Immature natural killer cell (primary cell): ENCODE measurements at regions not wholly inside any gene's neighbourhood (a gene's known extent, or its start where the extent isn't known, plus 50 kb on each side); places are given as distances from the start of the nearest gene placed in this dataset.

Experiments
- DNase-seq, 3 donors: peaks; one replicate each; pipeline ENCODE4 v3.0.0; 2022; ENCODE audit warnings: mixed read lengths in 1 of 3
- H3K27ac Mint-ChIP-seq, 6 donors: one replicate each; pipeline ENCODE4 v1.8.0; 2020; ENCODE audit warnings: mixed read lengths in 6 of 6, mild to moderate bottlenecking in 5 of 6, inconsistent platforms in 4 of 6, moderate library complexity in 3 of 6
- H3K27me3 Mint-ChIP-seq, 3 donors: one replicate each; pipeline ENCODE4 v1.8.0; 2020 to 2021; ENCODE audit warnings: low read depth in 3 of 3, mild to moderate bottlenecking in 3 of 3, mixed read lengths in 3 of 3, moderate library complexity in 3 of 3, inconsistent platforms in 1 of 3
- H3K36me3 Mint-ChIP-seq, 3 donors: one replicate each; pipeline ENCODE4 v1.8.0; 2020; ENCODE audit warnings: mixed read lengths in 3 of 3, inconsistent platforms in 2 of 3, mild to moderate bottlenecking in 2 of 3
- H3K4me1 Mint-ChIP-seq, 2 donors: one replicate each; pipeline ENCODE4 v1.8.0; 2020; ENCODE audit warnings: inconsistent platforms in 2 of 2, mild to moderate bottlenecking in 2 of 2, mixed read lengths in 2 of 2, moderate library complexity in 1 of 2
- H3K4me3 Mint-ChIP-seq, 5 donors: one replicate each; pipeline ENCODE4 v1.8.0; 2020; ENCODE audit warnings: mild to moderate bottlenecking in 5 of 5, mixed read lengths in 5 of 5, inconsistent platforms in 3 of 5, moderate library complexity in 3 of 5
- H3K9me3 Mint-ChIP-seq, 6 donors: one replicate each; pipeline ENCODE4 v1.8.0; 2020; ENCODE audit warnings: mild to moderate bottlenecking in 6 of 6, mixed read lengths in 6 of 6, inconsistent platforms in 4 of 6, moderate library complexity in 3 of 6

GRCh38 chr6:90934081-90934480 is 347.2 kb upstream of the MAP3K7 start:
- Mint-ChIP-seq H3K27me3 (peaks cover 0 to 4% (median 0%) of the 10 kb centered on the region in 3 donors), H3K4me3 (no peak overlapping the region), H3K36me3 (no peaks in the 10 kb centered on the region), H3K9me3 (no peaks in the 10 kb centered on the region), H3K27ac (no peak overlapping the region), H3K4me1 (no peaks in the 10 kb centered on the region)
- no peak for DNase-seq

- Mint-ChIP-seq H3K36me3 (no peaks in the 10 kb centered on the region), H3K9me3 (no peaks in the 10 kb centered on the region), H3K4me3 (no peak overlapping the region), H3K27ac (no peak overlapping the region), H3K27me3 (peaks cover 0 to 4% (median 0%) of the 10 kb centered on the region in 3 donors), H3K4me1 (no peaks in the 10 kb centered on the region)
- no peak for DNase-seq
These were observed 345.5 kb upstream of the MAP3K7 start for GRCh38 chr6:90932351-90932750.

GRCh38 chr6:90928051-90928450 is 341.2 kb upstream of the MAP3K7 start:
- no peak for DNase-seq
- Mint-ChIP-seq H3K27ac (no peak overlapping the region), H3K27me3 (peaks cover 0 to 7% (median 0%) of the 10 kb centered on the region in 3 donors), H3K4me1 (no peaks in the 10 kb centered on the region), H3K9me3 (peaks cover 0 to 2% (median 0%) of the 10 kb centered on the region in 6 donors), H3K36me3 (no peaks in the 10 kb centered on the region), H3K4me3 (no peak overlapping the region)

- Mint-ChIP-seq H3K27me3 (peaks cover 0 to 7% (median 0%) of the 10 kb centered on the region in 3 donors), H3K27ac (no peak overlapping the region), H3K4me1 (no peaks in the 10 kb centered on the region), H3K36me3 (no peaks in the 10 kb centered on the region), H3K9me3 (peaks cover 0 to 2% (median 0%) of the 10 kb centered on the region in 6 donors), H3K4me3 (no peak overlapping the region)
- DNase-seq, result no peak
These were observed 338.9 kb upstream of the MAP3K7 start for GRCh38 chr6:90925726-90926125.

GRCh38 chr6:90922325-90922724 is 335.5 kb upstream of the MAP3K7 start:
- Mint-ChIP-seq H3K27ac (no peak overlapping the region), H3K36me3 (no peaks in the 10 kb centered on the region), H3K27me3 (peaks cover 0 to 3% (median 0%) of the 10 kb centered on the region in 3 donors), H3K4me1 (no peaks in the 10 kb centered on the region), H3K4me3 (no peak overlapping the region), H3K9me3 (peaks cover 0 to 2% (median 0%) of the 10 kb centered on the region in 6 donors)
- DNase-seq, result no peak

GRCh38 chr6:90918361-90918760 is 331.5 kb upstream of the MAP3K7 start:
- Mint-ChIP-seq H3K9me3 (peaks cover 2 to 7% (median 4%) of the 10 kb centered on the region in 6 donors), H3K4me3 (no peak overlapping the region), H3K36me3 (no peaks in the 10 kb centered on the region), H3K27ac (no peak overlapping the region), H3K4me1 (no peaks in the 10 kb centered on the region), H3K27me3 (no peaks in the 10 kb centered on the region)
- DNase-seq, result no peak

- Mint-ChIP-seq H3K27me3 (no peaks in the 10 kb centered on the region), H3K36me3 (no peaks in the 10 kb centered on the region), H3K9me3 (peaks cover 2 to 7% (median 4%) of the 10 kb centered on the region in 6 donors)
These were observed 330.5 kb upstream of the MAP3K7 start for GRCh38 chr6:90917376-90917775.

GRCh38 chr6:90916968-90917367 is 330.1 kb upstream of the MAP3K7 start:
- H3K27me3 Mint-ChIP-seq, result no peaks in the 10 kb centered on the region
- H3K36me3 Mint-ChIP-seq, result no peaks in the 10 kb centered on the region
- no peak overlapping the region for H3K27ac Mint-ChIP-seq
- no peak for DNase-seq
- no peaks in the 10 kb centered on the region for H3K4me1 Mint-ChIP-seq
- H3K4me3 Mint-ChIP-seq, result no peak overlapping the region
- H3K9me3 Mint-ChIP-seq, result peaks cover 2 to 7% (median 4%) of the 10 kb centered on the region in 6 donors

More at GRCh38 chr6:90917376-90917775, 330.5 kb upstream of the MAP3K7 start:
- DNase-seq, result no peak
- Mint-ChIP-seq H3K27ac (no peak overlapping the region), H3K4me3 (no peak overlapping the region), H3K4me1 (no peaks in the 10 kb centered on the region)

- Mint-ChIP-seq H3K4me3 (no peak overlapping the region), H3K27me3 (no peaks in the 10 kb centered on the region), H3K4me1 (no peaks in the 10 kb centered on the region), H3K36me3 (no peaks in the 10 kb centered on the region), H3K27ac (no peak overlapping the region), H3K9me3 (peaks cover 2 to 7% (median 4%) of the 10 kb centered on the region in 6 donors)
- DNase-seq, result no peak
These were observed 328.5 kb upstream of the MAP3K7 start for GRCh38 chr6:90915224-90915915.

- no peaks in the 10 kb centered on the region for H3K36me3 Mint-ChIP-seq
- H3K27ac Mint-ChIP-seq, result no peak overlapping the region
- no peak overlapping the region for H3K4me3 Mint-ChIP-seq
- H3K4me1 Mint-ChIP-seq, result no peaks in the 10 kb centered on the region
- no peak for DNase-seq
- peaks cover 2 to 7% (median 5%) of the 10 kb centered on the region in 6 donors for H3K9me3 Mint-ChIP-seq
- H3K27me3 Mint-ChIP-seq, result peaks cover 0 to 3% (median 0%) of the 10 kb centered on the region in 3 donors
These were observed 327.4 kb upstream of the MAP3K7 start for GRCh38 chr6:90914312-90914711.

- Mint-ChIP-seq H3K36me3 (no peaks in the 10 kb centered on the region), H3K4me1 (no peaks in the 10 kb centered on the region), H3K4me3 (no peak overlapping the region), H3K27ac (no peak overlapping the region), H3K27me3 (peaks cover 0 to 3% (median 2%) of the 10 kb centered on the region in 3 donors), H3K9me3 (peaks cover 2 to 7% (median 5%) of the 10 kb centered on the region in 6 donors)
- DNase-seq, result no peak
These were observed 326.5 kb upstream of the MAP3K7 start for GRCh38 chr6:90913266-90913960.

- Mint-ChIP-seq H3K9me3 (peaks cover 2 to 7% (median 5%) of the 10 kb centered on the region in 6 donors), H3K27ac (no peak overlapping the region), H3K4me1 (no peaks in the 10 kb centered on the region), H3K36me3 (no peaks in the 10 kb centered on the region), H3K4me3 (no peak overlapping the region), H3K27me3 (peaks cover 0 to 3% (median 2%) of the 10 kb centered on the region in 3 donors)
- no peak for DNase-seq
These were observed 324.8 kb upstream of the MAP3K7 start for GRCh38 chr6:90911642-90912041.

- H3K4me1 Mint-ChIP-seq, result no peaks in the 10 kb centered on the region
- no peak overlapping the region for H3K27ac Mint-ChIP-seq
- peaks cover 0 to 3% (median 2%) of the 10 kb centered on the region in 3 donors for H3K27me3 Mint-ChIP-seq
These were observed 324.0 kb upstream of the MAP3K7 start for GRCh38 chr6:90910893-90911292.

GRCh38 chr6:90907931-90908655 is 321.2 kb upstream of the MAP3K7 start:
- Mint-ChIP-seq H3K27me3 (peaks cover 0 to 3% (median 2%) of the 10 kb centered on the region in 3 donors), H3K4me1 (no peaks in the 10 kb centered on the region), H3K27ac (no peak overlapping the region), H3K9me3 (peaks cover 0 to 3% (median 0%) of the 10 kb centered on the region in 6 donors), H3K36me3 (no peaks in the 10 kb centered on the region), H3K4me3 (no peak overlapping the region)
- no peak for DNase-seq

More at GRCh38 chr6:90910893-90911292, 324.0 kb upstream of the MAP3K7 start:
- no peak for DNase-seq
- H3K4me3 Mint-ChIP-seq, result no peak overlapping the region
- H3K36me3 Mint-ChIP-seq, result no peaks in the 10 kb centered on the region
- peaks cover 2 to 7% (median 5%) of the 10 kb centered on the region in 6 donors for H3K9me3 Mint-ChIP-seq
